HG02884 (cell line): ENCODE measurements at regions not wholly inside any gene's neighbourhood (a gene's known extent, or its start where the extent isn't known, plus 50 kb on each side); places are given as distances from the start of the nearest gene placed in this dataset.
"Not testable (repeated sequence)": the region's sequence is repeated elsewhere in the genome, so short reads cannot be mapped to it uniquely, and the experiment has no call there.

Experiments used
- ATAC-seq: cut with Tn5 transposase; IDR thresholded peaks from one replicate; pipeline ENCODE4 v1.9.1; 2021; ENCODE audit warnings: mild to moderate bottlenecking, moderate library complexity; ENCODE audit not compliant: unreplicated experiment

- no peak for ATAC-seq
Observed at GRCh38 chrX:55981603-55982002, 250.6 kb upstream of the KLF8 start.

- ATAC-seq = no peak
Observed at GRCh38 chrX:55996649-55997048, 235.5 kb upstream of the KLF8 start.

GRCh38 chrX:56000174-56000573 is 232.0 kb upstream of the KLF8 start:
- ATAC-seq = no peak

- ATAC-seq = no peak
Observed at GRCh38 chrX:56000729-56001128, 231.4 kb upstream of the KLF8 start.

GRCh38 chrX:56025872-56026571 is 206.1 kb upstream of the KLF8 start:
- no peak for ATAC-seq

GRCh38 chrX:56026815-56027214 is 205.3 kb upstream of the KLF8 start:
- ATAC-seq = no peak

GRCh38 chrX:56029188-56029587 is 203.0 kb upstream of the KLF8 start:
- ATAC-seq = no peak

GRCh38 chrX:56029691-56030090 is 202.5 kb upstream of the KLF8 start:
- no peak for ATAC-seq

- ATAC-seq = no peak
Observed at GRCh38 chrX:56031409-56031808, 200.7 kb upstream of the KLF8 start.

- no peak for ATAC-seq
Observed at GRCh38 chrX:56033495-56034180, 198.5 kb upstream of the KLF8 start.

- ATAC-seq = not testable (repeated sequence)
Observed at GRCh38 chrX:56052673-56053330, 179.4 kb upstream of the KLF8 start.

GRCh38 chrX:56057325-56057724 is 174.8 kb upstream of the KLF8 start:
- ATAC-seq = no peak

GRCh38 chrX:56066016-56066415 is 166.1 kb upstream of the KLF8 start:
- peak; percentile 71 for ATAC-seq

- ATAC-seq = no peak
Observed at GRCh38 chrX:56068274-56068758, 163.8 kb upstream of the KLF8 start.

GRCh38 chrX:56069299-56069931 is 162.7 kb upstream of the KLF8 start:
- ATAC-seq = no peak

GRCh38 chrX:56089376-56089775 is 142.8 kb upstream of the KLF8 start:
- ATAC-seq = no peak

GRCh38 chrX:56099271-56099670 is 132.9 kb upstream of the KLF8 start:
- ATAC-seq = no peak

GRCh38 chrX:56107320-56107719 is 124.8 kb upstream of the KLF8 start:
- ATAC-seq = no peak

GRCh38 chrX:56113785-56114436 is 118.2 kb upstream of the KLF8 start:
- no peak for ATAC-seq

- no peak for ATAC-seq
Observed at GRCh38 chrX:56114437-56114787, 117.7 kb upstream of the KLF8 start.

GRCh38 chrX:56120242-56120641 is 111.9 kb upstream of the KLF8 start:
- ATAC-seq = no peak
